ENCODE measurements at regions not wholly inside any gene's neighbourhood (a gene's known extent, or its start where the extent isn't known, plus 50 kb on each side); places are given as distances from the start of the nearest gene placed in this dataset.
"Not testable (repeated sequence)": the region's sequence is repeated elsewhere in the genome, so short reads cannot be mapped to it uniquely, and the experiment has no call there.

- DNase-seq (ENCODE audit: low read depth in 2 of 2), result not testable (repeated sequence)
Observed at GRCh38 chr21:32823296-32823695, 51.7 kb upstream of the PAXBP1 start.

GRCh38 chr21:32824950-32825349, 53.4 kb upstream of the PAXBP1 start:
- no peak for DNase-seq (ENCODE audit: low read depth in 2 of 2)

- no peak for DNase-seq (ENCODE audit: low read depth in 2 of 2)
Observed at GRCh38 chr21:32826329-32827167, 55.0 kb upstream of the PAXBP1 start.

DNA sequence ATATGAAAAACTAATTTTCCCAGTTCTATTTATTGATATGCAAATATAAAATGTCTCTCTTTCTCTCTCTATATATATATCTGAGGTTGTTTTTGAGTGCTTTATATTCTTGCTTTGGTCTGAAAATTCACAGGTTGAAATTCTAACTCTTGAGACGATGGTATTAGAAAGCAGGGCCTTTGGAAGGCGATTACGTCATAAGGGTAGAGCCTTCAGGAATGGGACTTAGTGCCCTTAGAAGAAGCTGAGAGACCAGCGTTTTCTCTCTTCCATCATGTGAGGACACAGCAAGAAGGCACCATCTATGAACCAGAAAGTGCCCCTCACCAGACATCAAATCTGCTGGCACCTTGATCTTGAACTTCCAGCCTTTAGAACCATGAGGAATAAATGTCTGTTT, 57.4 kb upstream of the PAXBP1 start:
- no peak for DNase-seq (ENCODE audit: low read depth in 2 of 2)

GRCh38 chr21:32829504-32829903, 57.9 kb upstream of the PAXBP1 start:
- no peak for DNase-seq (ENCODE audit: low read depth in 2 of 2)

DNA sequence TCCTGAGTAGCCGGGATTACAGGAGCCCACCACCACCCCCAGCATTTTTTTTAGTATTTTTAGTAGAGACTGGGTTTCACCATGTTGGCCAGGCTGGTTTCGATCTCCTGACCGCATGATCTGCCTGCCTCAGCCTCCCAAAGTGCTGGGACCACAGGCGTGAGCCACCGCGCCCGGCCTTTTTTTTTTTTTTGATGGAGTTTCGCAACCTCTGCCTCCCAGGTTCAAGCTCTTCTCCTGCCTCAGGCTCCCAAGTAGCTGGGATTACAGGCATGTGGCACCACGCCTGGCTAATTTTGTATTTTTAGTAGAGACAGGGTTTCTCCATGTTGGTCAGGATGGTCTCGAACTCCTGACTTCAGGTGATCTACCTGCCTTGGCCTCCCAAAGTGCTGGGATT, 60.2 kb upstream of the PAXBP1 start:
- not testable (repeated sequence) for DNase-seq (ENCODE audit: low read depth in 2 of 2)

GRCh38 chr21:32834211-32834915, 62.8 kb upstream of the PAXBP1 start:
- no peak for DNase-seq (ENCODE audit: low read depth in 2 of 2)

DNA sequence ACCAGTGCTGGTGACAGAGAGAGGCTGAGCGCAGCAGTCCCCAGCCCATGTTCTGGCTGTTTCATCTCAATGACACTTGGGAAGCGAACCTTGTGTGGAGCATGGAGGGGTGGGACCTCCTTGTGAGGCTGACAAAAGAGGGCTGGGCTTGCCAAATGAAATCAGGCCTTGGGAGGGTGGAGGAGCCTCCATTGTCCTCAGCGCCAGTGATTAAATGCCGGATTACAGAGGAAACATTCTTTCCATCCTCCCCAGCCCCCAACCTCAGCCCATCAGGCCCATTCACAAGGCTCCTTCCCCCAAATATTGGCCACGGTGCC, 63.3 kb upstream of the PAXBP1 start:
- no peak for DNase-seq (ENCODE audit: low read depth in 2 of 2)

DNA sequence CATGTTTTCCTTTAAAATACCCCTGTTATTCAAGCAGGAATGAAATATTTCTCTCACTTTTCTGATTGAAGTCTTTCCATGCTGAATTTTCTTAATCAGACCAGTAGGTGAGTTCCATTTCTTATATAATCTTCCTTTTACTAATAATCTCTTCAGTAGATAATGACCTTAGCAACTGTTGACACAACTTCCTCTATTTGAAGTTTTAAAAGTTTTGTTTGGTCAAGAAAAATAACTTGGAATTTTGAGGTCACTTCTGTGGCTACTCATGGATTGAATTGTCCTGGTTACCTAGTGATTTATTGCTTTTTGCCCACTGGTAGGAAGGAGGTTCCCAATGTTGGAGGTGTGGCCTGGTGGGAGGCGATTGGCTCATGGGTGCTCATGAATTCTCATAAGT, 70.6 kb upstream of the PAXBP1 start:
- no peak for DNase-seq (ENCODE audit: low read depth in 2 of 2)

- no peak for DNase-seq (ENCODE audit: low read depth in 2 of 2)
Observed at GRCh38 chr21:32843561-32843960, 72.0 kb upstream of the PAXBP1 start.

GRCh38 chr21:32844076-32844475, 72.5 kb upstream of the PAXBP1 start:
- no peak for DNase-seq (ENCODE audit: low read depth in 2 of 2)

DNA sequence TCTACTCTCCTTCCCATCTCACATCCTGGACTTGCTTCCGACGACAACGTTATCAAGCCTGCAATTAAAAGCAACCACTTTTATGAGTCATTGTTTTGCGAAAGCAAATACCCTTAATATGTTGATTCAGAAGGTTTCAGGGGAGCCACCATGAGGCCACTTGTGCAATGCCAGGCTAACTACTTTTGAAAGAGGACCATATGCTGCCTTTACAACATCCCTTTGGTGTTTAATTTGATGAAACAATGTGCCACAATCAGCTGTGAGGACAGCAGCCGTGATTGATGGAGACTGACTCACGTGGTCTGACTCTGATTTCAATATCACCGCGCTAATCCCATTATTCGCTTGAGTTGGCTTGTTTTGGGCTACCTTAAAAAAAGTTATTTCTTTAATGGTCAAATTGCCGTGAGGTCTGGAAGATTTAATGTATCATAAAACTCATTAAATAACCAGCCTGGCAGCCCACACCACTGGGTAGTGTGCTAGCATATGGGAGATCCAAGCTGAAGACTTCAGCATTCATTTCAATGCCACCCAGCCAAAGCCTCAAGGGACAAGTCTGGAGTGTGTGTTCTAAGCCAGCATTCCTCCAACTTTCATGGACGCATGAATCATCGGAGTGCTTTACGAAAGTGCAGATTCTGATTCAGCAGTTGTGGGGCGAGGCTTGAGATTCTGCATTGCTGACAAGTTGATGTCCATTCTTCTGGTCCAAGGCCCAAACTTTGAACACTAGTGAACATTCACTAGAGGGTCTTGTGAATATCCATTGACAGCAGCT, 73.3 kb upstream of the PAXBP1 start:
- no peak for DNase-seq (ENCODE audit: low read depth in 2 of 2)

GRCh38 chr21:32858628-32859027, 87.1 kb upstream of the PAXBP1 start:
- no peak for DNase-seq (ENCODE audit: low read depth in 2 of 2)

- DNase-seq (ENCODE audit: low read depth in 2 of 2), result no peak
Observed at GRCh38 chr21:32860399-32860798, 88.8 kb upstream of the PAXBP1 start.

DNA sequence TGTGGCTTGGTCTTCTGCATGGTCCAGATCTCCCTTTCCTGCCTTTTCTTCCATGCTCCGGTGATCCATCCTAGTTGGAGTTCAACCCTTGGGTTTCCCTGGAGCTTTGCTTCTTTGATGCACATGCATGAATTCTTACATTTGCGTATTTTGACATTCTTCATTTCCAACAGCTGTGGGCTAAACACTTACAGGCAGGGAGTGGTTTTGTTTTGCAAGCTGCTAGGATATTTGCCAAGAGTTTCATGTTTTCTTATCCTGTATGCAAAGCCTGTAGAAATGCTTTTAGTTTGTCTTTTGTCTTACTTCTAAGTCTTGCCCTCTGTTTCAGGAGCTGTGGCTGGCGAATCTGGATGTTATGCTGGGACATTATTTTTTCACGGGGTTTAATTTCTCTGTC, 90.3 kb upstream of the PAXBP1 start:
- DNase-seq (ENCODE audit: low read depth in 2 of 2), result no peak

GRCh38 chr21:32867597-32867996, 96.0 kb upstream of the PAXBP1 start:
- DNase-seq (ENCODE audit: low read depth in 2 of 2), result no peak

DNA sequence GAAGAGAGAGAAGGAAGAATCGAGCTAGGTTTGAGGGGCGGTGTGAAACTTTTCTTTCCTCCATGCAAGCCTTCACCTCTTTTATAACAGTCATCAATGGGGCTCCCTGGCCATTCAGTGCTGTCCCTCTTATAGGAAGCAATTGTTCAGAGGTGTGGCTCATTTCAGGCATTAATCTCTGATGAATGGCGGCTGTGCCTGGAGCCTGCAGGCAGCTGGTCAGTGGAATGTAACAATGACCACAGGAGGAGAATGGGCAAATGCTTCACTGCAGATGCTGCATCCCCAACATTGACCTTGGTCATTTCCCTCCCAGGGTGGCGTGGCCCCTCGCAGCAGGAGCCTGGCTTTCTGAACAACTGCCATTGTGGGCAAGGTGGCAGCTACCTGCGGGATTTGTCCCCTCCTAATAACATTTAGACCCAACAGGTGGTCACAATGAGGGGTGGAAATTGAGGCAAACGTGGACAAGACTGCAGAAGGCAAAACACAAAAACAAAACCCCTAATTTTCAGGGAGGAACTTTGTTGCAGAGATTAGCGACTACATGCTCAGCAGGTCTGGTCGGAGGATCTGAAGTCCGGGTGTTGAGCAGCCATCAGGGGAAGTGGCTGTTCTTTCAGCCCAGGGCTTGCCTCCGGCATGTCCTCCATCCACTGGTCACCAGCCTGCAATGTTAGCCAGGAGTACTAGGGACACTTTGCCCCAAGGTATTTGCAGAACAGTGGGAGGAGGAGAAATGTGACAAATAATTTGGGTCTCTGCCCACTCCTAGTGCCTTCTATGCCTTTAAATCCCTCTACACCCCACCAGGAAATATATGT, 97.3 kb upstream of the PAXBP1 start:
- DNase-seq (ENCODE audit: low read depth in 2 of 2), result no peak

- DNase-seq (ENCODE audit: low read depth in 2 of 2), result no peak
Observed at GRCh38 chr21:32869459-32869858, 97.9 kb upstream of the PAXBP1 start.

DNA sequence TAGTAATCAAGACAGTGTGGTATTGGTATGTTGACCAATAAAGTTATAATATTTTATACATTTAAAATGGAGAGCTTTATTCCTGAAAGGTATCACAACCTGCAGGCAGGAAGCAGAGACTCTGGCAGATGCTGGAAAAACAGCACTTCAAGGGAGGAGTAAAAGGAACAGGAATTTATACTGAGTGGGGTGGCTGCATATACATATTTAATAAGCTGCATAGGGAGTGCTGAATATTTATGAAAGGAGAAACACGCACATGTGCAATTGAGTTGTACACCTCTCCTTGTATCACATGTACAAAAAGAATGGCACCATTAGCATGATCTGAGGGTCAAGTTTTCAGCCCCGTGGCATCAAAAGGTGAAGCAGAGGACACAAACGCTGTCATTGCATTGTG, 104.9 kb upstream of the PAXBP1 start:
- no peak for DNase-seq (ENCODE audit: low read depth in 2 of 2)

GRCh38 chr21:32877888-32878287, 106.3 kb upstream of the PAXBP1 start:
- DNase-seq (ENCODE audit: low read depth in 2 of 2), result not testable (repeated sequence)

- no peak for DNase-seq (ENCODE audit: low read depth in 2 of 2)
Observed at GRCh38 chr21:32878661-32879060, 107.1 kb upstream of the PAXBP1 start.

DNA sequence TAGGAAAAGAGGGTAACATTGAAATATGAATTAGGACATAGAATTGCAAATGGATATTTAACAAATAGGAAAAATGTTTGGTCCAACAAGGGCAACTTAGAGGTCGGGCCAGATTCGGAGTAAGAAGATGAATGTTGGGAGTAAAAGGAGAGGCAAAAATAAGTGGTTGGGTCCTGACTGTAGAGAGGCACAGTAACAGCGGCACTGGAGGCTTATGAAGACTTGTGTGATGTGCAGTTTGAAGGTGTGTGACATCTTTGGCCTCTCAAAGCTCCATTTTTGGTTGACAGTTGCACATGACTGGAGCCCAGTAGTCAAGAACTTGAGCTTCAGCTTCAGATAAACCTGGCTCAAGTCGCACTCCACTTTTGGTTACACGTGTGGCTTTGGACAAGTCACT, 109.9 kb upstream of the PAXBP1 start:
- DNase-seq (ENCODE audit: low read depth in 2 of 2), result no peak
